ENCODE measurements at regions not wholly inside any gene's neighbourhood (a gene's known extent, or its start where the extent isn't known, plus 50 kb on each side); places are given as distances from the start of the nearest gene placed in this dataset.

DNA sequence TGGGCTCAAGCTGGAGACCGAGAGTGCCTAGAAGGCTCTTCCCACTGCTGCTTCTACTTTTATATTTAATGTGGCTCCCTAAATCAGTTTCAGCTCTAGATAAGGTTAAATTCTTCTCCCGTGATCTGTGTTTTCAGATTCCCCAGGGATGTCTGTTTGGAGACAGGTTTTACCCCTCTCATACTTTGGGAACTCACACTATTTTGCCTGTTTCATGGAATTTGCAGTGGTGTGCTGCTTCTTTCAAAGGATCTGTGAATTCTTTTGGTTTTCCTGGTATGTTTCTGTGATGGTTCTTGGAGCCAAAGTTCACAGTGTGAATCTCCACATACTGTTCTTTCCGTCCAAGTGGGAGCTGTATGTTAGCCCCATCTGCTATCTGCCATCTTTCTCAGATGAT lies 238.3 kb upstream of the SLITRK3 start:
- Histone ChIP-seq H3K4me3 (ENCODE audit: low read length) (no peak overlapping the region), H3K9me3 (ENCODE audit: control insufficient read depth, low read length) (peaks cover 7% of the 10 kb centered on the region), H3K36me3 (ENCODE audit: control insufficient read depth, insufficient read depth, low read length) (no peaks in the 10 kb centered on the region), H3K4me1 (ENCODE audit: control insufficient read depth, insufficient read depth, low read length) (no peaks in the 10 kb centered on the region), H3K9ac (ENCODE audit: extremely low read depth, low read length, poor library complexity, severe bottlenecking) (no peak overlapping the region), H3K27ac (ENCODE audit: low read depth, low read length) (no peak overlapping the region), H3K27me3 (ENCODE audit: control insufficient read depth, insufficient read depth, low read length, poor library complexity, severe bottlenecking) (no peaks in the 10 kb centered on the region)
- TF ChIP-seq, protein P1, sequence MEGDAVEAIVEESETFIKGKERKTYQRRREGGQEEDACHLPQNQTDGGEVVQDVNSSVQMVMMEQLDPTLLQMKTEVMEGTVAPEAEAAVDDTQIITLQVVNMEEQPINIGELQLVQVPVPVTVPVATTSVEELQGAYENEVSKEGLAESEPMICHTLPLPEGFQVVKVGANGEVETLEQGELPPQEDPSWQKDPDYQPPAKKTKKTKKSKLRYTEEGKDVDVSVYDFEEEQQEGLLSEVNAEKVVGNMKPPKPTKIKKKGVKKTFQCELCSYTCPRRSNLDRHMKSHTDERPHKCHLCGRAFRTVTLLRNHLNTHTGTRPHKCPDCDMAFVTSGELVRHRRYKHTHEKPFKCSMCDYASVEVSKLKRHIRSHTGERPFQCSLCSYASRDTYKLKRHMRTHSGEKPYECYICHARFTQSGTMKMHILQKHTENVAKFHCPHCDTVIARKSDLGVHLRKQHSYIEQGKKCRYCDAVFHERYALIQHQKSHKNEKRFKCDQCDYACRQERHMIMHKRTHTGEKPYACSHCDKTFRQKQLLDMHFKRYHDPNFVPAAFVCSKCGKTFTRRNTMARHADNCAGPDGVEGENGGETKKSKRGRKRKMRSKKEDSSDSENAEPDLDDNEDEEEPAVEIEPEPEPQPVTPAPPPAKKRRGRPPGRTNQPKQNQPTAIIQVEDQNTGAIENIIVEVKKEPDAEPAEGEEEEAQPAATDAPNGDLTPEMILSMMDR (conservative IDR thresholded peaks at IDR 0.05): no peak
- Mint-ChIP-seq H3K4me3 (no peak overlapping the region), H3K36me3 (ENCODE audit: low read depth) (no peaks in the 10 kb centered on the region), H3K27me3 (ENCODE audit: insufficient read depth) (no peaks in the 10 kb centered on the region), H3K9me3 (peaks cover 12% of the 10 kb centered on the region), H3K27ac (no peak overlapping the region), H3K4me1 (peaks cover under 1% of the 10 kb centered on the region)
- no peak for DNase-seq
- 84 to 100% methylated on average over 1 to 3 of the region's 3 CpGs for WGBS, 2 experiments (ENCODE audit: insufficient coverage in 1 of 2, insufficient read length in 1 of 2)

DNA sequence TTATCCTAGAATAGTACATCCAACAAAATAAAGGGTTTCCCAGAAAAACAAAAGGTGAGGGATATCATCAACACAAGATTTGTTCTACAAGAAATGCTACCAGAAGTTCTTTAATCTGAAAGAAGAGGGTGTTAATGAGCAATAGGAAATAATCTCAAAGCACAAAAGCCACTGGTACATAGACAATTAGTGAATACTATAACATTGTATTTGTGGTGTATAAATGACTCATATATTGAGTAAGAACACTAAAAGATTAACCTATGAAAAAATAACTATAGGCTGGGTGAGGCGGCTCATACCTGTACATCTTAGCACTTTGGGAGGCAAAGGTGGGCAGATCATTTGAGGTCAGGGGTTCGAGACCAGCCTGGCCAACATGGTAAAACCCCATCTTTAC lies 210.2 kb upstream of the SLITRK3 start:
- TF ChIP-seq, protein P1 (conservative IDR thresholded peaks at IDR 0.05): no peak
- Mint-ChIP-seq H3K27ac (no peak overlapping the region), H3K27me3 (ENCODE audit: insufficient read depth) (no peaks in the 10 kb centered on the region), H3K9me3 (no peaks in the 10 kb centered on the region), H3K36me3 (ENCODE audit: low read depth) (no peaks in the 10 kb centered on the region), H3K4me3 (no peak overlapping the region), H3K4me1 (no peaks in the 10 kb centered on the region)
- Histone ChIP-seq H3K27ac (ENCODE audit: low read depth, low read length) (no peak overlapping the region), H3K4me1 (ENCODE audit: control insufficient read depth, insufficient read depth, low read length) (no peaks in the 10 kb centered on the region), H3K27me3 (ENCODE audit: control insufficient read depth, insufficient read depth, low read length, poor library complexity, severe bottlenecking) (no peaks in the 10 kb centered on the region), H3K9ac (ENCODE audit: extremely low read depth, low read length, poor library complexity, severe bottlenecking) (no peak overlapping the region), H3K4me3 (ENCODE audit: low read length) (no peak overlapping the region), H3K9me3 (ENCODE audit: control insufficient read depth, low read length) (no peaks in the 10 kb centered on the region), H3K36me3 (ENCODE audit: control insufficient read depth, insufficient read depth, low read length) (no peaks in the 10 kb centered on the region)
- 88 to 90% methylated on average over 2 of the region's 2 CpGs for WGBS, 2 experiments (ENCODE audit: insufficient coverage in 1 of 2, insufficient read length in 1 of 2)
- DNase-seq: no peak

DNA sequence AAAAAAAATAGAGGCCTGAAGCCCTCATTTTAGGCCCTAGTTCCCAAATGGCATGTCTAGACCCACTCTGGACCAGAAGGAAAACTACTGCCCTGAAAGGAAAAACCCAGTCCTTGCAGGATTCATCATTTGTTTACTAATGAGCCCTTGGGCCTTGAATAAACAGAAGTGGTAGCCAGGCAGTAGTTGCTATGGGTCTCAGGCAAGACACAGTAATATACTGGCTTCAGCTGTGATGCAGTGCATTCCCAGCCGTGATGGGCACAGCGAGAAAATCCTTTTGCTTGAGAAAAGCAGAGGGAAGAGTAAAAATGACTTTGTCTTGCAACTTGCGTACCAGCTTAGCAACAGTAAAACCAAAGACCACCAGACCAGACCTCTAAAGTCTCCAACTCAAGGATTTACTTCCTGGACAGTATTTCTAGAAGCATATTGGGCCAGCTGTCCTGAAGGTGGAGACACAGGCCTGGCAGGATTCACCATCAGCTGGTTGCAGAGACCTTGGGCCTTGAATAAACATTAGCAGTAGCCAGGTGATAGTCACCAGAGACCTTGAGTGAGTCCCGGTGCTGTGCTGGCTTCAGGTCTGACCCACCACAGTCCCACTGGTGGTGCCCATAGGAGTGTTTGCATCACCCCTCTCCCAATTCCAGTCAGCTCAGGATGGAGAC lies 208.3 kb upstream of the SLITRK3 start:
- Histone ChIP-seq H3K9me3 (ENCODE audit: control insufficient read depth, low read length) (no peaks in the 10 kb centered on the region), H3K27ac (ENCODE audit: low read depth, low read length) (no peak overlapping the region), H3K27me3 (ENCODE audit: control insufficient read depth, insufficient read depth, low read length, poor library complexity, severe bottlenecking) (no peaks in the 10 kb centered on the region), H3K4me1 (ENCODE audit: control insufficient read depth, insufficient read depth, low read length) (no peaks in the 10 kb centered on the region), H3K9ac (ENCODE audit: extremely low read depth, low read length, poor library complexity, severe bottlenecking) (no peak overlapping the region), H3K4me3 (ENCODE audit: low read length) (no peak overlapping the region), H3K36me3 (ENCODE audit: control insufficient read depth, insufficient read depth, low read length) (no peaks in the 10 kb centered on the region)
- peak; percentile 47 for DNase-seq
- Mint-ChIP-seq H3K4me1 (no peaks in the 10 kb centered on the region), H3K36me3 (ENCODE audit: low read depth) (no peaks in the 10 kb centered on the region), H3K27ac (no peak overlapping the region), H3K27me3 (ENCODE audit: insufficient read depth) (no peaks in the 10 kb centered on the region), H3K4me3 (no peak overlapping the region), H3K9me3 (no peaks in the 10 kb centered on the region)
- 94 to 100% methylated on average over 1 to 4 of the region's 4 CpGs for WGBS, 2 experiments (ENCODE audit: insufficient coverage in 1 of 2, insufficient read length in 1 of 2)
- TF ChIP-seq, protein P1 (conservative IDR thresholded peaks at IDR 0.05): peak; percentile 35
